Suppressor macrophage treated with lipopolysaccharide for 4 hours (primary cell): ENCODE measurements at regions not wholly inside any gene's neighbourhood (a gene's known extent, or its start where the extent isn't known, plus 50 kb on each side); places are given as distances from the start of the nearest gene placed in this dataset.
"Not testable (repeated sequence)": the region's sequence is repeated elsewhere in the genome, so short reads cannot be mapped to it uniquely, and the experiment has no call there.

ENCODE experiments used
- DNase-seq: peaks from one replicate; pipeline ENCODE4 v3.0.0-alpha.2; 2020

DNA sequence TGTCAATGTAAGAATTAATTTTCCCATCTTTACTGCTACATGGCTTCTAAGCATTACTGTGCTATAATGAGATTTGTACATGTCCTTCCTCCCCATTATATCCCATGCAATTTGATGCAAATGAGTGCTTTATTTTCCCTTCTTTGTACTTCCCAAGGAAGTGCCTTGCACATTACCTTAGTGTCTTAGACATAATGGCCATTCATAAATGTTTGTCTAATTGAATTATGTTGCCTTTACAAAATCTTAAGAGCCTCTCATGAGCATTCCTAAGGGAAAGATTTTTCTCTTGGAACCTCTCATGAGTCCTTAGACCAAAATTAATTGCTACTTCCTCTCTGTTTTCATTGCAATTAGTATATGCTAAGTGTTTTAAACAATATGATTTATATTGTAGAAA lies 741.7 kb downstream of the RERGL start:
- DNase-seq, result no peak

DNA sequence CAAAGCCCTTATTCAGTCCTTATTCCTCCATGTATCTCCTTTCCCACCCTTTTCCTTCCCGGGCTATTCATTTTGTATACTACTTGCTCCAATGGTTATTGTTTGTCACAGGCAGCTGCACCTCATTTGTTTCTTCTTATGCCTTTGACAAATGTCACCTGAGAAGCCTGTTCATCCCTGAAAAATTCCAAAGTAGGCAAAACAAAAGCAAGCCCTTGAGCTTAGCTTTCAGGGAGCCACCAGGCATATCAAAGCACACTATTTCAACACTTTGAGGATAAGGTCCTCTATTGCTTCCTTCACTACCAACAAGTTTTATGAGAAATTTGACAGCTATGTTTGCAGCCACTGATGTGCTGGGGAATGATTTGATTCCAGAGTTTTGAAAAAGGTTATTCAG lies 738.7 kb upstream of the LMO3 start:
- DNase-seq, result no peak

DNA sequence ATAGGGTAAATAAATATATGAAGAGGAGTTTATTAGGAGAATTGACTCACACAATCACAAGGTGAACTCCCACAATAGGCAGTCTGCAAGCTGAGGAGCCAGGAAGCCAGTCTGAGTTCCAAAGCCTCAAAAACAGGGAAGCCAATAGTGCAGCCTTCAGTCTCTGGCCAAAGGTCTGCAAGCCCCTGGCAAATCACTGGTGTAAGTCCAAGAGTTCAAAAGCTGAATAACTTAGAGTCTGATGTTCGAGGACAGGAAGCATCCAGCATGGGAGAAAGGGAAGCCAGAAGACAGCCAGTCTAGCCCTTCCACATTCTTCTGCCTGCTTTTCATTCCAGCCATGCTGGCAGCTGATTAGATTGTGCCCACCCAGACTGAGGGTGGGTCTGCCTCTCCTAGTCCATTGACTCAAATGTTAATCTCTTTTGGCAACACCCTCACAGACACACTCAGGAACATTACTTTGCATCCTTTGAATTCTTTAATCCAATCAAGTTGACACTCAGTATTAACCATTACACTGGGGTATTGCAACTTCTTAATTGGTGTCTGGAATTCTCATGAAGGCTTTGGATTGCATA lies 736.5 kb upstream of the LMO3 start:
- no peak for DNase-seq

DNA sequence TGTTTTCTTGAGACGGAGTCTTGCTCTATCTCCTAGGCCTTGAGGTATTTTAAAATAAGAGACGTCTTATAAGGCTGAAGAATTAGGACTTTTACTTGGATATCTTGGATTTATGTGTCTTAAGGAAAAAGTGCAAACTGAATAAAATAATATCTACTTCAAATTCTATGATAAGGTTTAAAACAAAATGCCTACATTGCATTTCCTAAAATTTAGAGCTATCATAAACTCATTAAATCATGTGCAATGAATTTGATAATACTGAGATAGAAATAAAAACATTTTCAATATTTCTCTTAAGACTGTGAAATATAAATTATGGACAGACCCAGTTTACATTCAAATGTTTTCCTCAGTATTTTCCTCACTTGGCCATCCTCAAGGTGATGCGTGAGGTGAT lies 729.5 kb upstream of the LMO3 start:
- no peak for DNase-seq

DNA sequence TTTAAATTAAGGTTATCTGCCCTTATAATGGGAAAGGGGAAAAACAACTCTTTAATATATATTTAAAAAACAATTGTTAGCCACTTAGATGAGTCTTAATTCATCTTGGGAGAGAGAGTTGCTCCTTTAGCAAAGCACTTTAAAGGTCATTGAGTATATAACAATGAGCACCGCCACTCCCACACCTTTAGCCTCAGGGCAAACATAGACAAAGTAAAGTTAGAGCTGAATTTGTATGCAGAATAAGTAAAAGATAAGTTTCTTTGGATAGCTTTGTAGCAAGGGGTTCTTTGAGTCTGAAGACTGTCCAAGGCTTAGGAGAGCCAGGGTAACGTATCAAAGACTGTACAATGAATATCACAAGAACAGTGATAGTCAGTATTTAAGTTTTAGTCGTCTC lies 728.8 kb upstream of the LMO3 start:
- no peak for DNase-seq

GRCh38 chr12:17333287-17333686 lies 727.3 kb upstream of the LMO3 start:
- DNase-seq, result no peak

DNA sequence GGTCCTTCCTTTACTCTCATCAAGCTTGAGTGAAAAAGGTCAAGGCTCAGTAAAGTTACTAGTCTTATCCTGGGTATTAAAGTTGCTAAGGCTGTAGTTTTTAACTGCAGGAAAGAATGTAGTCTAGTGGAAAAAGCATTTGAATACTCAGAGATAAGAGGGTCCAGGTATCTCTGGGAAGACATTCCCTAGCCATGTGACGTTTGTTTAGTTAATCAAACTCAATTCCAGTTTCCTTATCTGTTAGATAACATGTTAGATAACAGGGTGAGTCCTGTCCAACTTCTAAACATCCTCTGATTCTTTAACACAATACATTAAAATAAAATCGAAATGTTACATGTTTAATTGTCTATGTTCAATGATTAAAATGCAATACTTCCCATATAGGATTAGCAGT lies 720.7 kb upstream of the LMO3 start:
- DNase-seq, result no peak

GRCh38 chr12:17322090-17322489 lies 716.1 kb upstream of the LMO3 start:
- DNase-seq, result no peak

- DNase-seq, result no peak
Measured at GRCh38 chr12:17304503-17305347, 698.8 kb upstream of the LMO3 start.

DNA sequence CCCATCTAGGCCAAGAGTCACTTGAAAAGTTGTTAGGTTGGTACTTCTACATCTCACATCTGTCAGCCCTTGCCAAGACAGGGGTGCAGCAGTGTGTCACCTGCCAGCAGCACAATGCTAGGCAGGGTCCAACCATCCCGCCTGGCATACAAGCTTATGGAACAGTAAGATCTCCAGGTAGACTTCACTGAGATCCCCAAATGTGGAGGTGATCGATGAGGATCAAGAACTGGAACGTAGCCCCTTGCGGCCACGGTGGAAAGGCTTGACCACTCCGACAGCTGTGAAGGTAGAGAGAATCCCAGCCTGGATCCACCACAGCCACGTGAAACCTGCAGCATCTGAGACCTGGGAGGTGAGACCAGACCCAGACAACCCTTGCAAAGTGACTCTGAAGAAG lies 696.0 kb upstream of the LMO3 start:
- no peak for DNase-seq

DNA sequence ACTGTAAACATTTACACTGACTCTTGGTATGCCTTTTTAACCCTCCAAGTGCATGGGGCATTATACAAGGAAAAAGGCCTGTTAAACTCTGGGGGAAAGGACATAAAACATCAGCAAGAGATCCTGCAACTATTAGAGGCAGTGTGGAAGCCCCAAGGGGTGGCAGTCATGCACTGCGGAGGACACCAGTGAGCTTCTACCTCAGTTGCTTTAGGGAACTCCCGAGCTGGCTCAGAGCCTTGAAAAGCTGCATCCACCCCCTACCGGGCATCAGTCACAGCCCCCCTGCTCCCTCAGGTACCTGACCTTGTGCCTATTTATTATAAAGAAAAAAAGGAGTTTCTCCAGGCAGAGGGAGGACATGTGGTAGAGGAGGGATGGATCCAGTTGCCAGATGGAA lies 695.6 kb upstream of the LMO3 start:
- DNase-seq, result no peak

DNA sequence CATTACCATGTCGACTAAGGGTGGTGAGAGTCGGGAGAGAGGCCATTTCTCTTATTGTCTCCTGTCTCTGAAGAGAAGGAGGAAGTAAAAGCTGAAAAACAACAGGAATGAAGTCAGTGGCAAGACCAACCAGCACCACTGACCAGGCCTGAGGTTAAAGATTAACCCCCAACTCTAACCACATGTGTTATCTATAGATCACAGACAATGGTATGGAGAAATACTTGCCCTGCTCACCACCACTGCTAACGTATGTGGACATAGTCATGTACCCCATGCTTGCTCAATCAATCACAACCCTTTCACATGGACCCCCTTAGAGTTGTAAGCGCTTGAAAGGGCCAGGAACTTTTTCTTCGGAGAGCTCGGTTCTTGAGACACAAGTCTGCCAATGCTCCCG lies 690.9 kb upstream of the LMO3 start:
- DNase-seq, result no peak

DNA sequence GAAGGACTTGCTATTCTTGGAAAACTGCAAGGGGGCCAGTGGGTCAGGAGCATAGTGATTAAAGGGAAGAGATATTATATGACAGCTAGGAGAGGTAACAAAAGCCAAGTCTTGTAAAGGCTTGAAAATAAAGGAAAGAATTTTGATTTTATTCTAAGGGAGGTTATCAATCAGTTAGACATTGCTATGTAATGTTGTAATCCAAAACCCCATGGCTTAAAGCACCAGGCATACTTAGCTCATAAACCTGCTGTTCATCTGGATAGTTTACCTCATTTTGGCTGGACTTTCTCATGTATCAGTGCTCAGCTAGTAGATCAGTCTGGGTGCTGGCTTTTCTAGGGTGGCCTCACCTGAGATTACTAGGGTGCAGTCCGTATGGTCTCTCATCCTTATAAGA lies 680.9 kb upstream of the LMO3 start:
- no peak for DNase-seq

DNA sequence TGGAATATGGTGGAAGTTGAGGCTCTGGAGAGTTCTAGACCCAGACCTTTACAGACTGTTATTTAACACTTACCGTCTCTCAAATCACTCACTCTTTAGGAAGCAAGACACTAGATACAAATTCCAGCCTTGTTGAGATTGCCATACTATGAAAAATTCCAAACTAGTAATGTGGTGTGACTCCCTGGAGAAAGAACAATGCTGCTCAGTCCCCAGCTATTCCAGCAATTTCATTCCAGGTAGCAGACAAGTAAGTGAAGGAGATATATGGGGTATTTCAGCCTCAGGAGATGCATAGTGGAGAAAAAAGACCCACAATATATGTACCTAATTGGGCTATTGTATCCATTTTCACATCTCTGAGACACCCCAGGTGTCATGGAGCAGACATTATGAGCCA lies 678.9 kb upstream of the LMO3 start:
- DNase-seq, result no peak

DNA sequence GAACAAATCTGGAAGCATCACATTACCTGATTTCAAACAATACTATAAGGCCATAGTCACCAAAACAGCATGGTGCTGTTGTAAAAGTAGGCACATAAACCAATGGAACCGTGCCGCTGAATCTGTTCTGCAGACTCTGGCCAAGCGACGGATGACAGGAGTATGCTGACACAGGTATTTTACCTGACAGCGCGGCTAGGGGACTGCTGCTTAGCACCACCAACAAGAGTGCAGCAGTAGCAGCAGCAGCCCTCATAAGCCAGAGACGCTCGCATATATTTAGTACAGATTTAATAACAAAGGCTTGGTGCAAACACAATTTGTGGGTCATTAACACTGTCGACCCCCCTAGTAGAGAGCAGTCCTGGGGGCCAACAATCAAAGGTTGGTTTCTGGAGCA lies 677.6 kb upstream of the LMO3 start:
- no peak for DNase-seq

GRCh38 chr12:17282169-17282568 lies 676.2 kb upstream of the LMO3 start:
- DNase-seq, result not testable (repeated sequence)

GRCh38 chr12:17278946-17279345 lies 673.0 kb upstream of the LMO3 start:
- no peak for DNase-seq

- no peak for DNase-seq
Measured at GRCh38 chr12:17276196-17276595, 670.2 kb upstream of the LMO3 start.

- no peak for DNase-seq
Measured at GRCh38 chr12:17266856-17267255, 660.9 kb upstream of the LMO3 start.

DNA sequence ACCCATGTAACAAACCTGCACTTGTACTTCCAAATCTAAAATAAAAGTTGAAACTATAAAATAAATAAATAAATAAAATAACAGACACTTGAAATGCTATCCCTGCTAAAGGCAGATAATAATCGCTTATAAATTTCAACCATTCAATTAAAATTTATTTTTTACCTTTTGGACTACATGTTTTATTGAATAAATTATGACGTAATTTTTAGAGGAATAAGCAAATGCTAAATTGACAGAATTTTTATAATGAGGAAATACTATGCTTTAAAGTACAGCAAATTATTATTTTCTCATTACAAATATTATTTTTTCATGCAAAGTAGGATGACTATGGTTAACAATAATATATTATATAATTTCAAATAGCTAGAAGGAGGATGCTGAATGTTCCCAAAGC lies 658.6 kb upstream of the LMO3 start:
- DNase-seq, result no peak

GRCh38 chr12:17239874-17240273 lies 633.9 kb upstream of the LMO3 start:
- no peak for DNase-seq

- DNase-seq, result no peak
Measured at GRCh38 chr12:17235996-17236395, 630.0 kb upstream of the LMO3 start.

GRCh38 chr12:17215759-17216570 lies 610.0 kb upstream of the LMO3 start:
- no peak for DNase-seq

DNA sequence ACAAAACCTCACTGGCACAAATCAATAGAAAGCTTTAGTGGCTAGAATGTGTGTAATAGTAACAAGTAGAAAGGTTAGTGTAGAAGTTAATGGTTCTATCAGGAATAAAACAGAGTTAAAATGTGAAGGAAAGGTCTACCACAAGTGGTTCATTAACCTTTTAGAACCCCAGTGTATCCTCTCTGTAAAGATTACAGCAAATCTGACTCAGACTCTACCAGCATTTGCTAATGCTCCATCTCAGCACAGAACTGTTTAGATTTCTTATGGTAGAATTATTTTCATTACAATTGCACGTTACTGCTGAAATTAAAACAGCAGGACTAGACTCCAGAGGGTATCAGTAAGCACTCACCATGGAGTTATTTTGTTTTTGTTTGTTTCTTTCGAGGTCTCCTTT lies 609.0 kb upstream of the LMO3 start:
- no peak for DNase-seq
